ENCODE measurements at regions not wholly inside any gene's neighbourhood (a gene's known extent, or its start where the extent isn't known, plus 50 kb on each side); places are given as distances from the start of the nearest gene placed in this dataset.

- ATAC-seq, result no peak
- no peak for DNase-seq
- H3K9me3 ChIP-seq, result no peaks in the 10 kb centered on the region
Observed at GRCh38 chr18:76219023-76219422, 276.0 kb downstream of the ZNF516 start.

GRCh38 chr18:76216096-76216495 lies 278.9 kb downstream of the ZNF516 start:
- Histone ChIP-seq H3K27me3 (no peaks in the 10 kb centered on the region), H3K36me3 (no peaks in the 10 kb centered on the region), H3K4me1 (no peaks in the 10 kb centered on the region), H3K9me3 (no peaks in the 10 kb centered on the region), H3K27ac (no peak overlapping the region), H3K4me3 (no peak overlapping the region)
- intact Hi-C loops (cut with DNase I), result no loop called here
- no peak for DNase-seq
- TF ChIP-seq CTCF (IDR thresholded peaks at IDR 0.05), result no peak
- no peak for ATAC-seq

More at GRCh38 chr18:76219023-76219422, 276.0 kb downstream of the ZNF516 start:
- H3K27me3 ChIP-seq, result no peaks in the 10 kb centered on the region
- no peak overlapping the region for H3K27ac ChIP-seq
- no peak for TF ChIP-seq CTCF (IDR thresholded peaks at IDR 0.05)
- no peaks in the 10 kb centered on the region for H3K4me1 ChIP-seq
- H3K4me3 ChIP-seq, result no peak overlapping the region
- intact Hi-C loops (cut with DNase I), result no loop called here
- H3K36me3 ChIP-seq, result no peaks in the 10 kb centered on the region

GRCh38 chr18:76213991-76214390 lies 281.1 kb downstream of the ZNF516 start:
- no peak for ATAC-seq
- intact Hi-C loops (cut with DNase I), result no loop called here
- no peak for TF ChIP-seq CTCF (IDR thresholded peaks at IDR 0.05)
- Histone ChIP-seq H3K27me3 (peaks cover 0 to 3% of the 10 kb centered on the region in 2 donors), H3K27ac (no peak overlapping the region), H3K36me3 (no peaks in the 10 kb centered on the region), H3K4me3 (no peak overlapping the region), H3K4me1 (no peaks in the 10 kb centered on the region), H3K9me3 (no peaks in the 10 kb centered on the region)
- DNase-seq, result no peak

- no peak overlapping the region for H3K27ac ChIP-seq
- no peak overlapping the region for H3K4me3 ChIP-seq
- intact Hi-C loops (cut with DNase I), result no loop called here
- no peaks in the 10 kb centered on the region for H3K36me3 ChIP-seq
- H3K9me3 ChIP-seq, result no peaks in the 10 kb centered on the region
- no peak for DNase-seq
- peaks cover 0 to 13% of the 10 kb centered on the region in 2 donors for H3K27me3 ChIP-seq
- TF ChIP-seq CTCF (IDR thresholded peaks at IDR 0.05), result no peak
- H3K4me1 ChIP-seq, result no peaks in the 10 kb centered on the region
- no peak for ATAC-seq
Observed at GRCh38 chr18:76212960-76213359, 282.1 kb downstream of the ZNF516 start.

- Histone ChIP-seq H3K9me3 (no peaks in the 10 kb centered on the region), H3K36me3 (no peaks in the 10 kb centered on the region), H3K27me3 (peaks cover 3 to 13% of the 10 kb centered on the region in 2 donors), H3K27ac (no peak overlapping the region), H3K4me1 (no peaks in the 10 kb centered on the region), H3K4me3 (no peak overlapping the region)
- TF ChIP-seq CTCF (IDR thresholded peaks at IDR 0.05), result no peak
- ATAC-seq, result no peak
- DNase-seq, result no peak
- intact Hi-C loops (cut with DNase I), result no loop called here
Observed at GRCh38 chr18:76209597-76209996, 285.4 kb downstream of the ZNF516 start.
